Activated CD8-positive, alpha-beta memory T cell treated with anti-CD3 and anti-CD28 coated beads, Interleukin-2, amount 50 U/mL, for 24 hours (primary cell): ENCODE measurements at regions not wholly inside any gene's neighbourhood (a gene's known extent, or its start where the extent isn't known, plus 50 kb on each side); places are given as distances from the start of the nearest gene placed in this dataset.

Source experiments
- DNase-seq: peaks from one replicate; pipeline ENCODE4 v3.0.0-alpha.2; 2020; ENCODE audit errors: extremely low read depth

DNA sequence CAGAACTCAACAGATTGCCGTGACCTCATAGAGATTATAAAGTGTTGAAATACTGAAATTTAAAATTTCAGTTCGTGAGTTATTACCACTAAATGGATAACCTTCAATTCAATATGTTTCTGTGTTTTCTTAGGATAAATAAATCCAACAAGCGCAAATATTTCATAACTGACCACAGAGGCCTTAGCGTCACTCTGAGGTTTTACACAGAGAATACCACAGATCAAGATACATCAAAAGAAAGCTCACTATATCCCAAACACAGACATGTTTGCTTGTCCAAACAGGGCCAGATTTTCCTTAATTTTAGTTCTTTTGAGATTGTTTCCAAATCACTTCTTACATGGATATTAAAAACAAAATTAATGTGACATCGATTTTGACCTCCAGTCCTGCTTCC lies 235.8 kb downstream of the EFNB2 start:
- DNase-seq = no peak

DNA sequence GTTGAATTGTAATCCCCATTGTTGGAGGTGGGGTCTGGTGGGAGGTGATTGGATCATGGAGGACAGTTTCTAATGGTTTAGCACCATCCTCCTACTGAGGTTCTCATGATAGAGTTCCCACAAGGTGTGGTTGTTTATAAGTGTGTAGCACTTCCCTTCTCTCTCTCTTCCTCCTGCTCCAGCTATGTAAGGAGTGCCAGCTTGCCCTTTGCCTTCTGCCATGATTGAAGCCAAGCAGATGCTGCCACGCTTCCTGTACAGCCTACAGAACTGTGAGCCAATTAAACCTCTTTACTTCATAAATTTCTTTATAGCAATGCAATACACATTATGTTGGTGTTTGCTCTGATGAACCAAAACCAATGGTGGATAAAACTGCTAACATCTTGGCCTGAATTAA lies 238.2 kb downstream of the EFNB2 start:
- DNase-seq = no peak

DNA sequence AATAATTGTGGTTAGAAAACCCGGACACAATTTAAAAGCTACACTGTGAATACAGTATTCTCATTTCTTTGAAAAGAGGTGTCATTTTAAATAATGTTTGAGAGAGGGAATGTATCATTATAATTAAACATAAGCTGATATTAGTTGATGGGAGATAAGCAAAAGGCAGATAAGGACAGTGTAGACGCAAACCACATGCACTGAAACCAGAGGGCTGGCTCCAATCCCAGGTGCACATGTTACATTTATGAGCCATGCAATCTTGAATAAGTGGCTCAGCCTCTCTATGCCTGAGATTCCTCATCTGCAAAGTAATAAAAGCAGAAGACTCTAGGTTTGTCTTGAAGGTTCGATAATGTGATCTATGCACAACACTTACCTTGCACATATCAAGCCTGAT lies 238.7 kb downstream of the EFNB2 start:
- DNase-seq = no peak

GRCh38 chr13:106295971-106296370 lies 239.5 kb downstream of the EFNB2 start:
- no peak for DNase-seq

- no peak for DNase-seq
Observed at GRCh38 chr13:106291006-106291405, 244.5 kb downstream of the EFNB2 start.

GRCh38 chr13:106287351-106287750 lies 248.1 kb downstream of the EFNB2 start:
- no peak for DNase-seq

- DNase-seq = no peak
Observed at GRCh38 chr13:106286811-106287210, 248.7 kb downstream of the EFNB2 start.

GRCh38 chr13:106284358-106284757 lies 251.1 kb downstream of the EFNB2 start:
- no peak for DNase-seq

GRCh38 chr13:106281426-106281825 lies 254.0 kb downstream of the EFNB2 start:
- no peak for DNase-seq

- DNase-seq = no peak
Observed at GRCh38 chr13:106277484-106278154, 257.8 kb downstream of the EFNB2 start.

- DNase-seq = no peak
Observed at GRCh38 chr13:106276876-106277275, 258.6 kb downstream of the EFNB2 start.

DNA sequence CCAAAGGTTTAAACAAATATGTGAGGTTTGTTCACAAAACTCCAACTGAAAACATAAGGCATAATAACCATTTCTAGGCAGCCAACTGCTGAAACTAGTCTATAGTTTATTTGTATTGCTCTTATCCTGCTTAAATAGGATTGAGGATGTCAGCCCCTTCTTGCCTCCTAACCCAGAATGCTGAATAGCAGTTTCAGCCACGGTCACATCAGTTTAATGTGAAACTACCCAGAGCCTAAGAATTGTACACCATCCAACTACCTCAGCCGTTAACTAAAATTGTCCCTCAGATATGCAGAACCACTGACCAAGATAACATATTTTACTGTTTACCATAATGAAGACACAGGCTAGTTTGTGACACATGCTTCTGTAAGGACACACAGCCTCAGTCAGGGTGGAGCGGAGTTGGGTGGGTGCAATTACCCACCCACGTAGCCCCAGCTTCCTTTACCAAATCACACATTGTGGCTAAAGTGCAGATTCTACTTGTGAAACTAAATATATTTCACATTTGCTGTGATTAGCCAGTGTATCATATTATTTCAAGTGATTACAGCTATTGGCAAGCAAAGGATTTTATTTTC lies 259.9 kb downstream of the EFNB2 start:
- no peak for DNase-seq

GRCh38 chr13:106274551-106275203 lies 260.8 kb downstream of the EFNB2 start:
- no peak for DNase-seq

DNA sequence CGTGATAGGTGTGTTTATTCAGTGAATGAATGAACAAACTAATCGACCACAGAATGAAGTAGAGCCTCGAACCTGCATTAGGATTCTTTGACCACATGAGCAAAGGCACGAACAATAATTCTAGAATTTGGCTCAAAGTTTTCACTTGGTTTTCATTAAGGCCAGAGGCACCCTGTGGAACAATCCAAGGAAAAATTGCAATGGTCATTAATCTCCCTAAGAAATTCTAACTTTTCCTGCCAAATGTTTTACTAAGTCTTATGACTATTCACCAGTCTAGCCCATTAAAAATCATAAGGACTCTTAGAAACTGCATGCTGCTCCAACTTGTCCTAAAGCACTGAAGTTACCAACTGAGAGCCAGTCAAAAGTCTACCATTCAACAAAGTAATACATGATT lies 271.7 kb downstream of the EFNB2 start:
- no peak for DNase-seq

GRCh38 chr13:106262886-106263285 lies 272.6 kb downstream of the EFNB2 start:
- DNase-seq = no peak

DNA sequence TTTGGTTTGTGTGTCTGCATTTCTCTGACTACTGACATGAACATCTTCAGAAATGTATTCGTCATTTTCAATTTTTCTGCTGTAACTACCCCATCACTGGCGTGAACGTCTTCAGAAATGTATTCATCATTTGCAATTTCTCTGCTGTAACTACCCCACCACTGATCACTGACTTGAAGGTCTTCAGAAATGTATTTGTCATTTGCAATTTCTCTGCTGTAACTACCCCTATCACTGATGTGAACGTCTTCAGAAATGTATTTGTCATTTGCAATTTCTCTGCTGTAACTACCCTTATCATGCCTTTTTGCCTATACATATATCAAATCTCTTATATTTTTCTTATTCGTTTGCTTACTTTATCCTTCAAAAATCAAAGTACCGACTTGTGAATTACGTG lies 274.0 kb downstream of the EFNB2 start:
- no peak for DNase-seq

- DNase-seq = no peak
Observed at GRCh38 chr13:106260352-106260751, 275.1 kb downstream of the EFNB2 start.

GRCh38 chr13:106259928-106260327 lies 275.5 kb downstream of the EFNB2 start:
- DNase-seq = no peak

GRCh38 chr13:106246666-106247188 lies 288.7 kb downstream of the EFNB2 start:
- no peak for DNase-seq

GRCh38 chr13:106246242-106246641 lies 289.2 kb downstream of the EFNB2 start:
- no peak for DNase-seq

GRCh38 chr13:106243011-106243565 lies 292.4 kb downstream of the EFNB2 start:
- no peak for DNase-seq
